Hepatocyte (in vitro differentiated cells): ENCODE measurements at regions not wholly inside any gene's neighbourhood (a gene's known extent, or its start where the extent isn't known, plus 50 kb on each side); places are given as distances from the start of the nearest gene placed in this dataset.

Source experiments
- CTCF ChIP-seq: fragments of 200-600 bp; sonication (generic); IDR thresholded peaks from 2 replicates; pipeline ENCODE4 v1.5.1; 2016; ENCODE audit warnings: antibody characterized with exemption, mild to moderate bottlenecking; ENCODE audit not compliant: poor library complexity
- EZH2phosphoT487 ChIP-seq: fragments of 200-600 bp; sonication (generic); IDR thresholded peaks from one replicate; pipeline ENCODE4 v1.6.1; 2018; ENCODE audit warnings: antibody characterized with exemption, mild to moderate bottlenecking, low read depth, moderate library complexity; ENCODE audit not compliant: unreplicated experiment, severe bottlenecking

DNA sequence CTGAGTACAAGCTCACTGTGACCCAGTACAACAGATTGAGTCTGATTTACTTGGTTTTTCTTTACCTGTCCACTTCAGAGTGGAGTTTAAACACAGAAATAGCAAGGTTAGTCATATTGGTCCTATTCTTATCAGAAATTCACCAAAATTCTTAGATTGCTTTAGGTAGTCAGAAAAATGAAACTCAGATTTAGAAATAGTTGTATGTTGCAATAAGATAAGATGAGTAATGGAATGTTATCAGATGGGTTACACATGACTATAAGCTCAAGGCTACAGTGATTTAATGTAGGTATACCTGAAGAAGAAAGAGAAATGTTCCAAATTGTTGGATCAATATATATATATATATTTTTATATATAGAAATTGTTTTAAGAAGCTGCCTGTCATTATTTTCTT lies 524.1 kb downstream of the LRFN5 start:
- TF ChIP-seq CTCF, result no peak
- no peak for TF ChIP-seq EZH2phosphoT487
